ENCODE measurements at regions not wholly inside any gene's neighbourhood (a gene's known extent, or its start where the extent isn't known, plus 50 kb on each side); places are given as distances from the start of the nearest gene placed in this dataset.

GRCh38 chr2:240323601-240324291, 111.7 kb upstream of the GPC1 start:
- DNase-seq = no peak

- DNase-seq = no peak
Measured at GRCh38 chr2:240324312-240325015, 111.0 kb upstream of the GPC1 start.

DNA sequence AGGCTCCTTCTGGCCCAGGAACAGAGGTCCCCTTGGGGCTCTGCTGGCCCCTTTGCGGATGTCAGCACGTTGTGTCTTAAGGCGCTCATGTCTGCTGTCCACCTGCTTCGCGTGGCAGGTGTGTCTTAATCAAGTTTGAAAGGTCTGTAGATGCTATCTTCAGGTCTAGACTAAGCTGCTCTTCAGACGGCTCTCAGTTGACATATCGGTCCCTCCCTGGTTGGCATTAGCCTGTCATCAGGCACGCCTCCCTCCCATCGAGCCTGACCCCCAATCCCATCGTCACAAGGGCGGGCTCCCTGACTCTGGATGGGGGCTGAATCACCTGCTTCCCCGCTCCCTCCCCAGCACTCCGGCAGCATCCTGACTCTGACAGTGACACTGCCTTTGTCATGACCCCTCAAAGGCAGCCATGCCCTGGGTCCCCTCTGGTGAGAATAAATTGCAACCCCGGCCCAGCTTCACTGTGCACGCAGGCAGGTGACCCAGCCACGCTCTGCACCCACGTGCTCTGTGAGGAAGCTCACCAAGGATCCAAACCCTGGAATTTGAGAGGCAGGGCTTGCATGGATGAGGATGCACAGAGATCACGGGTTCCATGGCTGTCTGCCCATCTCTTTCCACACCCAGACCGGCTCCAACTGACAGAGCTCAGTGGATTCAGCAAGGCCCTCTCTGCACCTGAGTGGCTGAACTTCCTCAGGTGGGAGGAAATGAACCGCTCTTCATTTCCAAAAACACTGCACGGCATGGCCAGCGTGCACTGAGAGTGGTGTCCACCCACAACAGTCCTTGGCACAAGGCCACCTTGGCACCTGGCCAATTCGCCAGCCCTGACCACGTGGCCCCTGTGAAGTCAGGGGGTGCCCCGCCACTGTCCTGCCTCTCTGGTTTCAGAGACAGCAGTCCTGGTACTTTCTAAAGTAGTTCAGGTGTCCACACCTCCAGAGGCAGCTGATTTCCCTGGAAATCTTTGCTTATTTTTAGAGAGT, 110.2 kb upstream of the GPC1 start:
- no peak for DNase-seq

- no peak for DNase-seq
Measured at GRCh38 chr2:240326246-240326645, 109.2 kb upstream of the GPC1 start.

GRCh38 chr2:240326886-240327285, 108.6 kb upstream of the GPC1 start:
- no peak for DNase-seq

DNA sequence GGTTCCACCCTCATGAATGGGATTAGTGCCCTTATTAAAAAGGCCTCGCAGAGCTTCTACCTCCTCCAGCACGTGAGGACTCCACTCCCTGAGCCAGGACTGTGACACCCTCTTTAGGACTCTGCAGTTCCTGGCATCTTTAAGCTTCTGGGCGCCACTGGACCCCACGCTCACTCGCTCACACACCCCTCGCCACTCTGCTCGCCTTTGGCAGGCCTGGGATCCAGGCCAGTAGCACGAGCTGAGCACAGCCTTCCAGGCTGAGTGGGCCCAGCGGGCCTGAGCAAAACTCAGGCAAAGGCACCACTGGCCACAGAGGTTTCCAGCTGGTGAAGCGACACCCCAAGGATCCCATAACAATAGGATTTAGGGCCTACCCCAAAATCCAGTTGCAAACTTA, 107.9 kb upstream of the GPC1 start:
- no peak for DNase-seq

GRCh38 chr2:240328526-240328925, 106.9 kb upstream of the GPC1 start:
- DNase-seq = no peak

GRCh38 chr2:240329116-240329665, 106.3 kb upstream of the GPC1 start:
- no peak for DNase-seq

DNA sequence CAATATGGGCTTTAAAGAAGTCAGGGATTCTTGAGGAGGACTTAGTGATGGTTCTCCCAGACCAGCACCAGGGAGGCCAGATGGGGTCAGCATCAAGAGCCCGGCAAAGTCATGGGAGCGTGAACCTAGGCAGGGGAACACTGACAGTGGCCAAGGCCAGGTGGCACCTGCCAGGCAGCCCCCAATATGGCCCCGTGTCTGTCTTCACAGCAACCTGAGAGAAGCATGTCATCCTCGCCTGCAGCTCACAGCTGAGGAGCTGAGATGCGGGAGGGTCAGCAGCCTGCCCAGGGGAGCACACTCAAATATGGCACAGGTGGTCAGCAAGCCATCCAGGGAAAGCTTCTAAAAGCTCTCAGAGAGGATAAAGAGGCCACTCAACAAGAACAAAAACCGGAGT, 105.7 kb upstream of the GPC1 start:
- DNase-seq = no peak

- DNase-seq = no peak
Measured at GRCh38 chr2:240333985-240334384, 101.5 kb upstream of the GPC1 start.

DNA sequence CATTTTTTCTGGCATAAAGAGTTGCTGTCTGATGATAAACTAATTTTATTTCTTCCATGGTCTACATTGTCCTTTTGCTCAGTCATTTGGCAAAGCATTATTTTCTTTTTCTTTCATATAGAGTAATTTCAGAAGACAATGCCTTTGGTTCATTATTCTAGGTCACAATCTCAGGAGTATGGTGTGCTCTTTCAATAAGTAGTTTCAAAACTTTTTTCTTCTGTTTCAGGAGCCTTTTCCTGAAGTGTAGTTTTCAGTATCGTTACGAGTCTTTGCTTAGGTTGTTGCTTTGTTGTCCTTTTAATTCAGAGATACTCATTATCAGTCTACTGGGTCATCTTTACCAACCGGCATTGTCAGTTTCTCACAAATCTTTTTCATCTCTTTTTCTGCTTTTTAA, 100.4 kb upstream of the GPC1 start:
- DNase-seq = no peak

GRCh38 chr2:240336820-240337427, 98.5 kb upstream of the GPC1 start:
- DNase-seq = no peak

GRCh38 chr2:240338274-240338673, 97.2 kb upstream of the GPC1 start:
- no peak for DNase-seq

DNA sequence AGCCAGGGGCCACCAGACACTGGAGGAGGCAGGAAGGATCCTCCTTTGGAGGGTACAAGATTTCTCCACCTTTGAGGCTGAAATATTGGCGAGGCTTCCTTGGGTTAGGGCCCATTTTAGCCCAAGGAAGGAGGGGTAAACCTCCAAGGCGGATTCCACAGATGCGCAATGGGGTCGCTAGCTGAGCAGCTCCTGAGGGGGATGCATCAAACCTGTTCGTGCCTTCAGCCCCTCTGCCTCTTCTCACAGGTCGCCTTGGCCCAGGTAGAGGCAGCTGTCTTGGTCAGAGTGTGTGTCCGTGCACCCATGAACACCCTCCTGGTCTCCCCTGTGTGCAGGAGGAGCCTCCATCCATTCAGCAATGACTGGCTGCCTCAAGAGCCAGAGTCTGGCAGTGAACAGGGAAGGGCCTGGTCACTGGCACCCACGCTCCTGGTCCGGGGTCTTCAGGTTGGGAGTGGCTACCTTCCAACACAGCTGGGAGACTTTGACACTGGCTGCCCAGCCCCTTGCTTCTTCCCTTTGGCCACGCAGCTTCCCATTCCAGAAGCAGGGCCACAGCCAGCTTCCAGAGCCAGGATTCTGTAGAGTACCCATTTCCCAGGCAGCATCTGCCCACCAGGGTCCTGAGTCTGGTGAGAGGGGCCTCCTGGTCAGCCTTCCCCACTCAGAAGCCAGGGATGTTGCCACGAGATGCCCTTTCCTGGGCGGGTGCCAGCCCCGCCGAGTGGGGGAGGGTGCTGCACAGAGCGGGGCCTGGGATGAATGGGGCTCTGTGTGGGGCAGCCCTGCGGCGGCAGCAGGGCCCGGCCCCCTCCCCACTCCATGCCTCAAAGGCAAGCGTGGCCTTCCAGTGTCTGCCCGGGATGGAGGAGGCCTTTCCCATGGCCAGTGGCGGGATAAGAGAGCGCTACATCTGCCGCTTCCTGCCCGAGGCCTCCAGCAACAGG, 95.8 kb upstream of the GPC1 start:
- no peak for DNase-seq

DNA sequence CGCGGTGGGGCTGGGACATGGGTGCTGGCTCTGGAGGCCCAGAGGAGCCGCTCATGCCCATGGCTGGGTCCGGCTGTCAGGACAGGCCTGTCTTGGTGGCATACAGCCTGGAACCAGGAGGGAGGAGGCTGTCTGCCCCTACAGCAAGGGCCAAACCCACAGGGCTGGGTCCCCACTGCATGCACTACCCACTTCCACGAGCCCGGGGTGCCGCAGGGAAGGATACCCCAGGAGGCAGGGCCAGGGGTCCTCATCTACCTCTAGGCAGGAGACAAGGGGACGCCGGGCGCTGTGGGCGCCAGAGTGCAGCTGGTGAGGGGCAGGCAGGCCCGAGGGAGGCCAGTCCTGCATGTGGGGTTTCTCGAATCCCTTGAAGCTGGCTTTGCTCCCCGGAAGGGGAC, 95.1 kb upstream of the GPC1 start:
- DNase-seq = no peak

GRCh38 chr2:240341064-240341463, 94.4 kb upstream of the GPC1 start:
- no peak for DNase-seq

DNA sequence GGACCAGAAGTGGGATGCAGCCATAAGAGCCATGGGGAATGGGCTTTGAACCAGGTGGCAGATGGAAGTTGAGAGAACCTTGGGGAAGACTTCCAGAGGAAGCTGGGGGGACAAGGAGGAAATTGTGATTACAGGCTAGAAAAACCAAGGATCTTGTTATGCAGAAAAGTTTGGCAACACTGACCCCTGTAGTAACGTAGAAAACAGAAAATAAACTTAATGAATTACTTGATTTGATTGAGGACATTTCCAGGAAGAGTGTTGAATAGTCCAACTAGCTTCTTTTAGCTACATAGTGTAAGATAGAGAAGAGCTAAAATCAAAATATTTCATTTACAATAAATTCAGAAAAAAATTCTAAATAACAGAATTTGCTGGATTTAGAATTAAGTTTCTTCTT, 91.9 kb upstream of the GPC1 start:
- DNase-seq = no peak

- DNase-seq = no peak
Measured at GRCh38 chr2:240344904-240345303, 90.6 kb upstream of the GPC1 start.

GRCh38 chr2:240346015-240346752, 89.3 kb upstream of the GPC1 start:
- DNase-seq = no peak

DNA sequence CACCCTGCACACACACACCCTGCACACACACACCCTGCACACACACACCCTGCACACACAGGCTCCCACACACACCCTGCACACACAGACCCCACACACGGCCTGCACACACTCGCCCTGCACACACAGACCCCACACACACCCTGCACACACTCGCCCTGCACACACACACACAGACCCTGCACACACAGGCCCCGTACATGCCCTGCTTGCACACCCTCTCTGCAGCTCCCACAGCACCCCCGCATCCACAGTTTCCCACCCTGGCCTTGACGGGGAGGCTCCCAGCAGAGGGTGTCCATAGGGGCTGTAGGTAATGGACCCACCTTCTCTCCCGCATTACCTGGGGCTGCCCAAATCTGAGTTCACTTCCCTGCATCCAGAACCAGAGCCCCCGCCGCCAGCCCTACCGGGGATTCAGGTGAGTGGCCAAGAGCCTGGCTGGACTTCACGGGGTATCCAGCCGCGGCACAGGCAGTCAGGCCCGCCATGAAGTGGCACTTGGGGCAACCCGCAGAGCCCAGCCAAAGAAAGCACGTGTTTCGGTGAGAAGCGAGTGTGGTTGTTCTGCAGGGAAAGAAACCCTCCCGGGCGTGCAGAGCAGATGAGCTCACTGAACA, 88.6 kb upstream of the GPC1 start:
- no peak for DNase-seq

All from hindlimb muscle (tissue), 1 donor.